K562 (cell line): ENCODE measurements at regions not wholly inside any gene's neighbourhood (a gene's known extent, or its start where the extent isn't known, plus 50 kb on each side); places are given as distances from the start of the nearest gene placed in this dataset.
A peak's percentile ranks its signal among the peaks of the same experiment; 100 is the strongest.

Source experiments
- ATAC-seq: fragments of 200-7000 bp; cut with Tn5 transposase; 3 replicates; pipeline ENCODE4 v1.9.1; 2020; ENCODE audit warnings: moderate library complexity
- BruUV-seq: library from RNA; stranded (reverse); fragments of 400-500 nt; replicated peaks from 2 replicates; lab custom pipeline; 2021; lab: Mats Ljungman, UMichigan
- CTCF ChIA-PET: fragments of 300-600 bp; formaldehyde crosslinking; extraction: SDS; loops from one replicate; lab custom pipeline; 2021; ENCODE audit warnings: low intra/inter-chr PET ratio; lab: Yijun Ruan, JAX
- POLR2A ChIA-PET: fragments of 300-600, 350-650 bp; sonication (Branson Sonifier 250); formaldehyde crosslinking; extraction: SDS; loops from one replicate; lab custom pipeline; 2021; ENCODE audit warnings: antibody characterized with exemption, inconsistent platforms; lab: Yijun Ruan, JAX
- DNase-seq, 4 experiments: peaks; one replicate each; pipeline versions ENCODE4 v3.0.0 to v3.0.0-alpha.2; 2011 to 2018; ENCODE audit warnings: low spot score in 3 of 4, mixed read lengths in 3 of 4; ENCODE audit errors: extremely low read depth in 1 of 4
- FAIRE-seq: peaks from 2 replicates; lab custom pipeline; 2011; peaks lifted over from hg19 to GRCh38; lab: Jason Lieb, UNC
- H2AFZ ChIP-seq: 2 replicates; pipeline ENCODE4 v1.6.0; 2011; ENCODE audit warnings: low read depth, low read length, control low read depth, inconsistent platforms
- H3K27ac ChIP-seq: fragments of 200-600 bp; 3 replicates; pipeline ENCODE4 v1.8.0; 2011; ENCODE audit warnings: low read depth, mild to moderate bottlenecking, control low read depth, inconsistent platforms, low read length, moderate library complexity, mixed read lengths; ENCODE audit errors: extremely low read depth
- H3K27me3 ChIP-seq, 2 experiments: fragments of 300-600 bp in 1 of 2; 2 replicates in 1 of 2; 3 replicates in 1 of 2; pipeline versions ENCODE4 v1.6.0 to v1.8.0; 2011; ENCODE audit warnings: inconsistent platforms in 2 of 2, low read length in 2 of 2, mild to moderate bottlenecking in 1 of 2, mixed read lengths in 1 of 2, moderate library complexity in 1 of 2; ENCODE audit not compliant: control insufficient read depth in 2 of 2, insufficient read depth in 2 of 2
- H3K36me3 ChIP-seq: fragments of 300-600 bp; 3 replicates; pipeline ENCODE4 v1.8.0; 2011; ENCODE audit warnings: mild to moderate bottlenecking, low read length, inconsistent platforms; ENCODE audit not compliant: control insufficient read depth, insufficient read depth
- H3K4me1 ChIP-seq, 2 experiments: fragments of 200-600 bp in 1 of 2; replicated peaks in 1 of 2; 2 replicates in 1 of 2; 3 replicates in 1 of 2; pipeline versions ENCODE4 v1.5.1 to v1.8.0; 2011; ENCODE audit warnings: inconsistent platforms in 2 of 2, low read length in 2 of 2, mild to moderate bottlenecking in 1 of 2, mixed read lengths in 1 of 2, moderate library complexity in 1 of 2; ENCODE audit not compliant: control insufficient read depth in 2 of 2, insufficient read depth in 2 of 2
- H3K4me2 ChIP-seq: 2 replicates; pipeline ENCODE4 v1.6.1; 2011; ENCODE audit warnings: low read length, control low read depth, inconsistent platforms, mixed read lengths; ENCODE audit not compliant: insufficient read depth
- H3K4me3 ChIP-seq: fragments of 200-600 bp; sonication (generic), shearing (Covaris generic); 2 replicates; pipeline ENCODE4 v1.5.1; 2016; ENCODE audit warnings: control low read depth, inconsistent platforms
- H3K79me2 ChIP-seq: fragments of 200-600 bp; 3 replicates; pipeline ENCODE4 v1.8.0; 2011; ENCODE audit warnings: low read length, inconsistent platforms; ENCODE audit not compliant: control insufficient read depth, insufficient read depth
- H3K9ac ChIP-seq, 2 experiments: 2 replicates each; pipeline versions ENCODE4 v1.6.0 to v1.6.1; 2011; ENCODE audit warnings: low read depth in 2 of 2, low read length in 2 of 2, control low read depth in 1 of 2, inconsistent platforms in 1 of 2, mild to moderate bottlenecking in 1 of 2, mixed read lengths in 1 of 2; ENCODE audit not compliant: insufficient read depth in 1 of 2
- H3K9me1 ChIP-seq: one replicate; pipeline ENCODE4 v1.6.0; 2011; ENCODE audit warnings: inconsistent platforms, mild to moderate bottlenecking, low read length, moderate library complexity; ENCODE audit not compliant: control insufficient read depth, insufficient read depth
- H3K9me3 ChIP-seq: replicated peaks from 2 replicates; pipeline ENCODE4 v1.5.1; 2011; ENCODE audit warnings: low read depth, low read length, inconsistent platforms; ENCODE audit not compliant: control insufficient read depth, insufficient read depth
- H4K20me1 ChIP-seq: replicated peaks from 2 replicates; pipeline ENCODE4 v1.6.1; 2011; ENCODE audit warnings: low read length, inconsistent platforms, mixed read lengths; ENCODE audit not compliant: control insufficient read depth, insufficient read depth
- AFF1 ChIP-seq, 2 experiments: fragments of 450-650 bp; IDR thresholded peaks; 2 replicates each; pipeline ENCODE4 v1.6.1; 2018; ENCODE audit warnings: mild to moderate bottlenecking in 2 of 2, low read depth in 1 of 2; ENCODE audit not compliant: partially characterized antibody in 2 of 2
- BRF2 ChIP-seq: IDR thresholded peaks from 3 replicates; pipeline ENCODE4 v1.6.1; 2011; ENCODE audit warnings: borderline replicate concordance, mild to moderate bottlenecking; ENCODE audit not compliant: insufficient read length, insufficient read depth
- CBX3 ChIP-seq, 2 experiments: IDR thresholded peaks; 1 replicate in 1 of 2; 2 replicates in 1 of 2; pipeline ENCODE4 v1.6.1; 2012; ENCODE audit warnings: inconsistent platforms in 2 of 2, low read length in 2 of 2, borderline replicate concordance in 1 of 2, control low read depth in 1 of 2
- CHD1 ChIP-seq: fragments of 200-600 bp; sonication (generic); IDR thresholded peaks from one replicate; pipeline ENCODE4 v1.6.1; 2012; ENCODE audit warnings: mild to moderate bottlenecking, moderate library complexity, low read length, inconsistent platforms
- IRF2 ChIP-seq: sonication (generic); formaldehyde crosslinking; IDR thresholded peaks from 2 replicates; pipeline ENCODE4 v1.8.1; 2022; ENCODE audit warnings: mild to moderate bottlenecking, missing genetic modification reagents
- TRIM24 ChIP-seq, 2 experiments: fragments of 450-650 bp; IDR thresholded peaks; 2 replicates each; pipeline ENCODE4 v1.6.1; 2016
- TRIM28 ChIP-seq: fragments of 450-650 bp; IDR thresholded peaks from 2 replicates; pipeline ENCODE4 v1.6.1; 2017
- WGBS: fragments of 100-300 bp; shearing (Covaris generic); methylation state at CpG from one replicate; pipeline ENCODE4 v1.1.6; 2016; ENCODE audit warnings: low coverage, mixed read lengths; ENCODE audit not compliant: insufficient coverage; ENCODE audit errors: missing lambda C conversion rate; 5-methylcytosine and 5-hydroxymethylcytosine counted together
- in situ Hi-C: fragments of 300-500 bp; cut with MboI; formaldehyde crosslinking; loops from 4 replicates; pipeline ENCODE4 v1.15.0; 2018; ENCODE audit warnings: inconsistent platforms, mixed read lengths
- intact Hi-C: fragments of 100-400 bp; cut with micrococcal nuclease; formaldehyde crosslinking; loops from 2 replicates; pipeline ENCODE4 v1.14.2; 2022

DNA sequence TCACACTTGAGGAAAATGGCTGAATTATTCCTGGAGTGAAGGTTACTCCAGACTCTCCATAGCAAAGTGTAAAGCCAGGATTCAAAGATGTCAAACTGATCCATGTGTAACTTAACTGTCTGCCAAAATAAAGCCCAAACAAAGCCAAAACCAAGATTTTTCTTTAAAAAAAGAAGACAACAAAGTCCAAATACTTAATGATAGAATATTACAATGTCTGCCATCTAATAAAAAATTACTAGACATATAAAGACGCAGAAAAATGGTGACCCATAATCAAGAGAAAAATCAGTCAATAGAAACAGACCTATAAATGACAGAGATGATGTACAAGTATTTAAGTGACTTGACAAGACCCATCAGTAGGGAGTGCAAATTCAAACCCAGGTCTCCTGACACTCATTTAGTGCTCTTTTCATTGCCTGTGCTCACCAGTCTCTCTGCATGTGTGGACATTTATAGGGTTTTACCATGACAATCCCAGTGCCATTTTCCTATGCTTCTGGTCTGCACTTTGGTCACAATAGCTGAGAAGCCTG, 85.1 kb upstream of the HES1 start:
- Histone ChIP-seq H3K9me3 (peaks cover 13% of the 10 kb centered on the region; the same call in 1 of the 2 replicates), H4K20me1 (no peaks in the 10 kb centered on the region), H3K36me3 (no peaks in the 10 kb centered on the region), H3K4me1 (peaks cover 6 to 10% of the 10 kb centered on the region in 2 experiments; a peak in 4 of 5 replicates), H3K79me2 (no peaks in the 10 kb centered on the region), H3K4me3 (no peak overlapping the region), H3K27me3 (no peaks in the 10 kb centered on the region), H3K4me2 (no peak overlapping the region), H3K27ac (no peak overlapping the region), H3K9ac (no peak overlapping the region), H3K9me1 (no peaks in the 10 kb centered on the region), H2AFZ (no peak overlapping the region)
- intact Hi-C loops = no loop called here
- ChIA-PET CTCF (no interaction called here), POLR2A (interaction anchor here (1.9 to 2.0 kb wide), 2 partner anchors 8 to 19 kb away, joined by 5 to 9 read pairs; no protein-coding TSS in a partner anchor)
- DNase-seq (no peak), FAIRE-seq (no peak), ATAC-seq (no peak)
- TF ChIP-seq CBX3 (IDR thresholded peaks at IDR 0.05; ENCODE audit: borderline replicate concordance in 1 of 2, low read length in 2 of 2) (peak in 1 of 2 experiments; percentile 69; a peak in 1 of 3 replicates), TRIM28 (0 out of 2 replicates have a peak, but pooled peaks have one; percentile 49), AFF1 (IDR thresholded peaks at IDR 0.05; ENCODE audit: low read depth in 1 of 2, partially characterized antibody in 2 of 2) (peak in 1 of 2 experiments; percentile 98), BRF2 (no peak), TRIM24 (IDR thresholded peaks at IDR 0.05) (0 out of 4 replicates have a peak, but pooled peaks of 1 of the 2 experiments have one; percentile 22), CHD1 (no peak), IRF2 (CRISPR knock-in tag) (no peak)
- in situ Hi-C loops = no loop called here
- 33% methylated on average over 1 of the region's 1 CpG for whole genome bisulfite sequencing
- no TSS peak for BruUV-seq
